H1 (cell line): ENCODE measurements at regions not wholly inside any gene's neighbourhood (a gene's known extent, or its start where the extent isn't known, plus 50 kb on each side); places are given as distances from the start of the nearest gene placed in this dataset.

Experiments
- CTCF ChIA-PET: fragments of 300-600 bp; sonication (Branson Sonifier 250); formaldehyde crosslinking; loops from one replicate; lab custom pipeline; 2021; ENCODE audit not compliant: partially characterized antibody; lab: Charles Lee
- POLR2A ChIA-PET: fragments of 300-600 bp; sonication (Branson Sonifier 250); formaldehyde crosslinking; loops from one replicate; lab custom pipeline; 2021; ENCODE audit warnings: inconsistent platforms; ENCODE audit not compliant: partially characterized antibody; lab: Charles Lee
- DNase-seq, 2 experiments: peaks; one replicate each; pipeline versions ENCODE4 v3.0.0 to v3.0.0-alpha.2; 2010 to 2022; ENCODE audit warnings: low spot score in 2 of 2, low read depth in 1 of 2, mixed read lengths in 1 of 2
- FAIRE-seq: peaks from 2 replicates; lab custom pipeline; 2011; peaks lifted over from hg19 to GRCh38; lab: Jason Lieb, UNC
- H2AFZ ChIP-seq: 2 replicates; pipeline ENCODE4 v1.8.1; 2012; ENCODE audit warnings: low read length, inconsistent platforms
- H2AK5ac ChIP-seq: 2 replicates; pipeline ENCODE4 v1.6.1; 2013; ENCODE audit warnings: low read depth, low read length
- H2BK120ac ChIP-seq: replicated peaks from 2 replicates; pipeline ENCODE3; 2013; ENCODE audit warnings: low read depth, low read length, inconsistent platforms
- H2BK12ac ChIP-seq: 2 replicates; pipeline ENCODE4 v1.6.1; 2013; ENCODE audit warnings: low read depth, low read length
- H2BK15ac ChIP-seq: 2 replicates; pipeline ENCODE4 v1.6.1; 2013; ENCODE audit warnings: low read length
- H2BK20ac ChIP-seq: 2 replicates; pipeline ENCODE4 v1.6.1; 2013; ENCODE audit warnings: low read length
- H2BK5ac ChIP-seq: 2 replicates; pipeline ENCODE4 v1.6.1; 2013; ENCODE audit warnings: low read depth, low read length
- H3K14ac ChIP-seq: 2 replicates; pipeline ENCODE4 v1.6.1; 2013; ENCODE audit warnings: inconsistent platforms; ENCODE audit not compliant: insufficient read length
- H3K18ac ChIP-seq: 2 replicates; pipeline ENCODE4 v1.6.1; 2013; ENCODE audit warnings: low read length; ENCODE audit errors: extremely low read depth
- H3K23ac ChIP-seq: 2 replicates; pipeline ENCODE4 v1.6.1; 2013; ENCODE audit warnings: inconsistent platforms; ENCODE audit not compliant: insufficient read length
- H3K23me2 ChIP-seq: 2 replicates; pipeline ENCODE4 v1.6.1; 2013; ENCODE audit warnings: low read depth, low read length
- H3K27ac ChIP-seq: 2 replicates; pipeline ENCODE4 v1.6.1; 2011; ENCODE audit warnings: low read depth, low read length, inconsistent platforms
- H3K27me3 ChIP-seq, 4 experiments: replicated peaks in 1 of 4; 1 replicate in 1 of 4; 2 replicates in 3 of 4; pipeline versions ENCODE4 v1.6.1 to v1.8.1; 2011 to 2013; ENCODE audit warnings: low read length in 3 of 4, mild to moderate bottlenecking in 3 of 4, inconsistent platforms in 2 of 4, mixed read lengths in 2 of 4, moderate library complexity in 1 of 4; ENCODE audit not compliant: control insufficient read depth in 3 of 4, insufficient read depth in 3 of 4; ENCODE audit errors: extremely low read depth in 1 of 4
- H3K36me3 ChIP-seq, 4 experiments: 2 replicates each; pipeline versions ENCODE4 v1.6.1 to v1.8.1; 2011 to 2013; ENCODE audit warnings: mild to moderate bottlenecking in 4 of 4, low read length in 3 of 4, moderate library complexity in 2 of 4, control low read depth in 1 of 4, inconsistent platforms in 1 of 4; ENCODE audit not compliant: insufficient read depth in 4 of 4, control insufficient read depth in 2 of 4
- H3K4ac ChIP-seq: replicated peaks from 2 replicates; pipeline ENCODE3; 2013; ENCODE audit warnings: low read length, low read depth, mixed read lengths, inconsistent platforms; ENCODE audit not compliant: insufficient read length
- H3K4me1 ChIP-seq, 4 experiments: replicated peaks in 1 of 4; 1 replicate in 1 of 4; 2 replicates in 3 of 4; pipeline versions ENCODE4 v1.6.1 to v1.8.1; 2011 to 2013; ENCODE audit warnings: low read length in 3 of 4, inconsistent platforms in 2 of 4, mixed read lengths in 1 of 4; ENCODE audit not compliant: insufficient read depth in 4 of 4, control insufficient read depth in 3 of 4
- H3K4me2 ChIP-seq, 2 experiments: 2 replicates each; pipeline versions ENCODE4 v1.6.1 to v1.8.1; 2011 to 2013; ENCODE audit warnings: low read depth in 2 of 2, low read length in 2 of 2, control low read depth in 1 of 2, inconsistent platforms in 1 of 2, mild to moderate bottlenecking in 1 of 2; ENCODE audit not compliant: insufficient read depth in 1 of 2
- H3K4me3 ChIP-seq, 4 experiments: fragments of 200-600, 300-600 bp in 1 of 4; sonication (generic), shearing (Covaris generic), sonication (Bioruptor Twin) in 1 of 4; 2 replicates each; pipeline versions ENCODE4 v1.5.1 to v1.8.1; 2011 to 2016; ENCODE audit warnings: low read length in 4 of 4, low read depth in 3 of 4, control low read depth in 2 of 4, inconsistent platforms in 2 of 4, mild to moderate bottlenecking in 2 of 4, mixed read lengths in 1 of 4, moderate library complexity in 1 of 4; ENCODE audit not compliant: insufficient read depth in 2 of 4; ENCODE audit errors: extremely low read depth in 1 of 4
- H3K56ac ChIP-seq: replicated peaks from 2 replicates; pipeline ENCODE3; 2013; ENCODE audit warnings: low read depth, mild to moderate bottlenecking, mixed read lengths, low read length, inconsistent platforms; ENCODE audit not compliant: insufficient read length
- H3K79me1 ChIP-seq: 2 replicates; pipeline ENCODE4 v1.6.1; 2013; ENCODE audit warnings: low read depth, low read length, control low read depth
- H3K79me2 ChIP-seq, 2 experiments: 2 replicates each; pipeline versions ENCODE4 v1.6.1 to v1.8.1; 2012 to 2013; ENCODE audit warnings: low read length in 2 of 2, mild to moderate bottlenecking in 2 of 2, inconsistent platforms in 1 of 2; ENCODE audit not compliant: insufficient read depth in 2 of 2, control insufficient read depth in 1 of 2
- H3K9ac ChIP-seq, 4 experiments: replicated peaks in 1 of 4; 1 replicate in 1 of 4; 2 replicates in 3 of 4; pipeline versions ENCODE4 v1.6.1 to v1.8.1; 2011 to 2013; ENCODE audit warnings: low read depth in 3 of 4, low read length in 3 of 4, control low read depth in 2 of 4, mild to moderate bottlenecking in 2 of 4, moderate library complexity in 2 of 4, inconsistent platforms in 1 of 4; ENCODE audit errors: extremely low read depth in 1 of 4
- H3K9me3 ChIP-seq, 2 experiments: 2 replicates each; pipeline versions ENCODE4 v1.6.1 to v1.8.1; 2012 to 2013; ENCODE audit warnings: mild to moderate bottlenecking in 2 of 2, moderate library complexity in 2 of 2, control low read depth in 1 of 2, inconsistent platforms in 1 of 2, low read depth in 1 of 2, low read length in 1 of 2, mixed read lengths in 1 of 2; ENCODE audit not compliant: insufficient read depth in 2 of 2
- H4K20me1 ChIP-seq, 2 experiments: replicated peaks in 1 of 2; 2 replicates each; pipeline versions ENCODE3 to v1.8.1; 2011 to 2013; ENCODE audit warnings: inconsistent platforms in 2 of 2, low read length in 2 of 2, mild to moderate bottlenecking in 1 of 2; ENCODE audit not compliant: insufficient read depth in 2 of 2, control insufficient read depth in 1 of 2
- H4K5ac ChIP-seq: 2 replicates; pipeline ENCODE4 v1.6.1; 2013; ENCODE audit warnings: low read length, low read depth, mixed read lengths, inconsistent platforms; ENCODE audit not compliant: insufficient read length
- H4K8ac ChIP-seq: 2 replicates; pipeline ENCODE4 v1.8.0; 2013; ENCODE audit warnings: mild to moderate bottlenecking, moderate library complexity, low read length, inconsistent platforms; ENCODE audit not compliant: insufficient read depth; ENCODE audit errors: extremely low read depth
- H4K91ac ChIP-seq: replicated peaks from 2 replicates; pipeline ENCODE3; 2013; ENCODE audit warnings: low read length, mixed read lengths, inconsistent platforms; ENCODE audit not compliant: insufficient read length
- POLR2AphosphoS5 ChIP-seq: IDR thresholded peaks from 2 replicates; pipeline ENCODE4 v1.6.1; 2011; ENCODE audit warnings: low read depth, low read length
- WGBS, 2 experiments: shearing (Covaris generic) in 1 of 2; methylation state at CpG; one replicate each; pipeline versions ENCODE4 v1.1.6 to v1.1.7; 2013 to 2015; ENCODE audit warnings: low lambda C conversion rate in 2 of 2, mixed read lengths in 2 of 2, inconsistent platforms in 1 of 2, low coverage in 1 of 2, missing lambda C conversion rate in 1 of 2; ENCODE audit not compliant: insufficient replicate concordance in 2 of 2, insufficient coverage in 1 of 2, insufficient read length in 1 of 2; ENCODE audit errors: extremely low coverage in 1 of 2, missing lambda C conversion rate in 1 of 2; 5-methylcytosine and 5-hydroxymethylcytosine counted together
- TF ChIP-seq, protein P1 (sequence below): IDR thresholded peaks from 2 replicates; pipeline ENCODE4 v1.6.1; 2012; ENCODE audit warnings: inconsistent platforms

DNA sequence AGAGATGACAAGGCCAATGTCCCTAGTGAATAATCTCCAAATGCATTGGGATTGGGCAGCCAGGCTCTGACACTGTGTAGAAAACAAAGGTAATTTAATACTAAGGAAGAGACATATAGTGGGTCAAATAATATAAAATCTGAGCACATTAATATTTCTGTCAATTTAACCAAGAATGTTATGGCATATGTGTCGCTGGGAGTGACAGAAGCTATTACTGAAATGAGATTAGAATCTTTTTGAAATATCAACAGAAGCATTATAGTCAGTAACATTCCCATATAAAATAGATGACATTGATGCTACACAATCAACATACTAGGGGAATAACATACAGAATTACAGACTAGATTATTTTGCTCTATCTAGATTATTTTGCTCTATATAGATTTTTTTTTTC lies 114.0 kb downstream of the BLID start:
- Histone ChIP-seq H3K56ac (no peak overlapping the region), H2BK12ac (no peak overlapping the region), H3K4me2 (no peak overlapping the region), H2AFZ (no peak overlapping the region), H3K4me3 (no peak overlapping the region), H3K79me1 (no peaks in the 10 kb centered on the region), H2BK120ac (no peak overlapping the region), H3K36me3 (no peaks in the 10 kb centered on the region), H3K14ac (no peak overlapping the region)
- POLR2A ChIA-PET, result no interaction called here
- no peak for TF ChIP-seq POLR2AphosphoS5
- TF ChIP-seq, protein P1, sequence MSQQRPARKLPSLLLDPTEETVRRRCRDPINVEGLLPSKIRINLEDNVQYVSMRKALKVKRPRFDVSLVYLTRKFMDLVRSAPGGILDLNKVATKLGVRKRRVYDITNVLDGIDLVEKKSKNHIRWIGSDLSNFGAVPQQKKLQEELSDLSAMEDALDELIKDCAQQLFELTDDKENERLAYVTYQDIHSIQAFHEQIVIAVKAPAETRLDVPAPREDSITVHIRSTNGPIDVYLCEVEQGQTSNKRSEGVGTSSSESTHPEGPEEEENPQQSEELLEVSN, result no peak
- TF ChIP-seq, all 59 proteins: peak for 0
- 92% methylated on average over 1 of the region's 1 CpG; no CpG with 5 or more reads in 1 of the 2 experiments for WGBS, 2 experiments
- H2BK5ac ChIP-seq, result no peak overlapping the region
- H3K4me1 ChIP-seq, result no peaks in the 10 kb centered on the region
- no peaks in the 10 kb centered on the region for H3K23me2 ChIP-seq
- H4K5ac ChIP-seq, result no peak overlapping the region
- H3K27ac ChIP-seq, result no peak overlapping the region
- no peak overlapping the region for H3K23ac ChIP-seq
- FAIRE-seq (no peak), DNase-seq (no peak)
- CTCF ChIA-PET, result interaction anchor here (1.4 kb wide), 1 partner anchor 106 kb away, joined by 4 read pairs; no protein-coding TSS in a partner anchor
- H4K8ac ChIP-seq, result no peak overlapping the region
- no peak overlapping the region for H3K9ac ChIP-seq
- no peaks in the 10 kb centered on the region for H4K20me1 ChIP-seq
- no peaks in the 10 kb centered on the region for H3K79me2 ChIP-seq
- no peak overlapping the region for H2AK5ac ChIP-seq
- no peak overlapping the region for H2BK15ac ChIP-seq
- no peak overlapping the region for H4K91ac ChIP-seq
- no peaks in the 10 kb centered on the region for H3K9me3 ChIP-seq
- H2BK20ac ChIP-seq, result no peak overlapping the region
- no peak overlapping the region for H3K4ac ChIP-seq
- no peaks in the 10 kb centered on the region for H3K27me3 ChIP-seq
- no peak overlapping the region for H3K18ac ChIP-seq
